Motor neuron (in vitro differentiated cells): ENCODE measurements at regions not wholly inside any gene's neighbourhood (a gene's known extent, or its start where the extent isn't known, plus 50 kb on each side); places are given as distances from the start of the nearest gene placed in this dataset.

Experiments used
- ATAC-seq, 8 experiments: fragments of 200-7000 bp; cut with Tn5 transposase; replicated peaks in 6 of 8; 2 replicates each; pipeline ENCODE4 v1.8.0; 2021; ENCODE audit warnings: mild to moderate bottlenecking in 8 of 8, moderate library complexity in 8 of 8
- H3K27ac ChIP-seq, 2 donors: fragments of 250-450 bp; sonication (Bioruptor Pico); 2 replicates each; pipeline ENCODE4 v1.9.0; 2021; ENCODE audit warnings: antibody characterized with exemption in 2 of 2, mild to moderate bottlenecking in 2 of 2, moderate library complexity in 1 of 2
- H3K4me1 ChIP-seq, 2 donors: fragments of 250-450 bp; sonication (Bioruptor Pico); replicated peaks in 1 of 2; 2 replicates each; pipeline ENCODE4 v1.6.1; 2021; ENCODE audit warnings: antibody characterized with exemption in 2 of 2, mild to moderate bottlenecking in 2 of 2, moderate library complexity in 1 of 2
- H3K4me3 ChIP-seq, 5 donors: fragments of 250-450 bp; sonication (Bioruptor Pico); 2 replicates each; pipeline ENCODE4 v1.9.0; 2021; ENCODE audit warnings: antibody characterized with exemption in 5 of 5, mild to moderate bottlenecking in 5 of 5, moderate library complexity in 4 of 5
- WGBS, 10 experiments: fragments of 450-650 bp; shearing (Covaris generic); methylation state at CpG; one replicate each; pipeline ENCODE4 v1.0.0; 2022; 5-methylcytosine and 5-hydroxymethylcytosine counted together
- in situ Hi-C, 9 experiments: fragments of 400-800 bp; cut with MboI; loops; one replicate each; pipeline ENCODE4 v1.15.0; 2021; ENCODE audit warnings: low sequenced_read_pairs in 9 of 9, low pct_unique_long_range_greater_than_20kb in 2 of 9; ENCODE audit not compliant: unreplicated experiment in 9 of 9

DNA sequence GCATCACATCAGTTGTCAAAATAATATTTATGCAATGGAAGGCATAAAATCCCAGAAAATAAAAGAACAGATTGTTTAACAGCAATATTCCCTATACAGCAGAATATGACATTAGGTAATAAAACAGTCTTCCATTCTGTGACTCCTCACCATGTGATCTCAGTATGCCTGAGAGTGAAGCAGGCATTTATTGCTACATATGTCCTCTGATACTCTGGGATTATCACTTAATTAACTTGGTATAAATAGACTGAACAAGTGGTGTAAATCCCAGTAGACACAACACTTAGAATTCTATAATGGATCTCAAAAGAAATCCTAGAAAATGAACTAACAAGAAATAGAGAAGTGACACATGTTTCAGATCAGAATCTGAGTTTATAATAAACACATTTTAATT, 841.3 kb downstream of the PDHA2 start:
- Histone ChIP-seq H3K27ac (no peak overlapping the region), H3K4me3 (no peak overlapping the region), H3K4me1 (no peaks in the 10 kb centered on the region)
- ATAC-seq, result peak in 3 of 8 experiments; percentile 33 to 59 (median 56)
- in situ Hi-C loops, result no loop called here

GRCh38 chr4:96685691-96686090, 845.8 kb downstream of the PDHA2 start:
- in situ Hi-C loops, result no loop called here
- Histone ChIP-seq H3K4me1 (peaks cover 0 to 2% of the 10 kb centered on the region in 2 donors), H3K27ac (no peak overlapping the region), H3K4me3 (no peak overlapping the region)
- ATAC-seq, result no peak
- WGBS, 10 experiments, result 0 to 100% (median 89%) methylated on average over 1 to 7 of the region's 7 CpGs

GRCh38 chr4:96691521-96691920, 851.6 kb downstream of the PDHA2 start:
- no peak for ATAC-seq
- in situ Hi-C loops, result no loop called here
- Histone ChIP-seq H3K27ac (no peak overlapping the region), H3K4me3 (no peak overlapping the region), H3K4me1 (peaks cover 0 to 2% of the 10 kb centered on the region in 2 donors)
- whole genome bisulfite sequencing, 10 experiments, result 0 to 100% (median 58%) methylated on average over 1 to 3 of the region's 5 CpGs; no CpG with 5 or more reads in 2 of the 10 experiments

DNA sequence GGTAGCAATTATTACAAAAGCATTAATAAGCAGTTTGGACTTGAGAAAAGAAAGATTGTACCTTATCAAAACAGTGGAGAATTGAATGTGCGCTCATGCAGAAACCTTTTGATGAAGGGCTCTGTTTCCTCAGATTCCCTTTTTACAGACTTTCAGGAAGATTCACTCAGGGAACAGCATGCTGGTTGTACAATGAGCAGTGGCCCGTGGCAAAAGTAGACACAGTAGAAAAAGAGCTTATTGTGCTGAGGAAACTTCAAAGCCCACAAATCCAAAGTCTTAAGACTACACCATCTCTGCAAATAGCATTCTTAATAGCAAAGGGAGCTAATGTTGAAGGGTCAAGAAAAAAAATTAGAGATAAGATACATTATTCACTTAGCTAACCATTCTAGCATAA, 858.9 kb downstream of the PDHA2 start:
- in situ Hi-C loops, result no loop called here
- H3K4me1 ChIP-seq, result peaks cover 6 to 18% of the 10 kb centered on the region in 2 donors
- 0 to 100% (median 58%) methylated on average over 1 to 2 of the region's 2 CpGs; no CpG with 5 or more reads in 1 of the 10 experiments for WGBS, 10 experiments
- H3K4me3 ChIP-seq, result no peak overlapping the region
- H3K27ac ChIP-seq, result no peak overlapping the region
- peak in 2 of 8 experiments; percentile 30 to 42 for ATAC-seq

DNA sequence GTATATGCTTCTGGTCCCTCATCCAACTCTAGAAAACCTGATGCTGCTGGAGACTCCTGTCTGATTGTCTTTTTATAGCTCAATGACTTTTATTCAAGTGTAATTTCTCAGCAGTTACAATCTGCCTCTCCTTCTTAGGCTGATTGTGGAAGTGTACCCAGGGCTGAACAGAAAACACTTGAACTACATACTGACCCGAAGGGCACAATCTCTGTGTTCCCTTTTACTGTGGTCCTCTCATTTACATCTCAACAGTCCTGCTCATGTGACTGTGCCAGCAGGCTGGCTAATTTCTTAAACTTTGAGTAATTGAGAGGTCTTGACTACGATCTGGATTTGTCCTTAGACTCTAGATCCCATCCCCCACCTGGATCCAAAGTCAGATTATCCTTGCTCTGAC, 863.4 kb downstream of the PDHA2 start:
- 0 to 28% (median 4%) methylated on average over 1 to 2 of the region's 2 CpGs; no CpG with 5 or more reads in 4 of the 10 experiments for WGBS, 10 experiments
- ATAC-seq, result peak in 5 of 8 experiments; percentile 62 to 91 (median 79)

DNA sequence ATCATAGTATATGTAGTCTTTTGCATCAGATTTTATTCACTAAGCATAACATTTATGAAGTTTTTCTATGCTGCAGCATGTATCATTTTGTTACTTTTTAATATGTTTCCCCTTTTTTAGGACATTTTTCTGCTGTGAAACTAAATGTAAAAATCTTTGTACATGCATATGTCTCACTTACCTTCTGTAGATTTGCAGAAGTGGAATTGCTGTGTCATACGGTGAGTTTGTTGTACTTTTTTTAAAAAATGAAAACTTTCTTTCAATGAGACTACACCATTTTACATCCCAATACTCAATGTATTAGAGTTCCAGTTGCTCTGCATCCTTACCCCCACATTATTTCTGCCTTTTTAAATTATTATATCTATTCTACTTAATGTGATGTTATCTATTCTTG, 868.9 kb downstream of the PDHA2 start:
- Histone ChIP-seq H3K27ac (no peak overlapping the region), H3K4me3 (no peak overlapping the region), H3K4me1 (peaks cover 0 to 3% of the 10 kb centered on the region in 2 donors)
- no peak for ATAC-seq
- WGBS, 10 experiments, result 0 to 100% (median 86%) methylated on average over 1 of the region's 1 CpG; no CpG with 5 or more reads in 1 of the 10 experiments
- in situ Hi-C loops, result no loop called here

More for the DNA sequence above, 863.4 kb downstream of the PDHA2 start:
- no peak overlapping the region for H3K27ac ChIP-seq
- in situ Hi-C loops, result no loop called here
- no peak overlapping the region for H3K4me3 ChIP-seq
- H3K4me1 ChIP-seq, result peaks cover 6 to 21% of the 10 kb centered on the region in 2 donors

DNA sequence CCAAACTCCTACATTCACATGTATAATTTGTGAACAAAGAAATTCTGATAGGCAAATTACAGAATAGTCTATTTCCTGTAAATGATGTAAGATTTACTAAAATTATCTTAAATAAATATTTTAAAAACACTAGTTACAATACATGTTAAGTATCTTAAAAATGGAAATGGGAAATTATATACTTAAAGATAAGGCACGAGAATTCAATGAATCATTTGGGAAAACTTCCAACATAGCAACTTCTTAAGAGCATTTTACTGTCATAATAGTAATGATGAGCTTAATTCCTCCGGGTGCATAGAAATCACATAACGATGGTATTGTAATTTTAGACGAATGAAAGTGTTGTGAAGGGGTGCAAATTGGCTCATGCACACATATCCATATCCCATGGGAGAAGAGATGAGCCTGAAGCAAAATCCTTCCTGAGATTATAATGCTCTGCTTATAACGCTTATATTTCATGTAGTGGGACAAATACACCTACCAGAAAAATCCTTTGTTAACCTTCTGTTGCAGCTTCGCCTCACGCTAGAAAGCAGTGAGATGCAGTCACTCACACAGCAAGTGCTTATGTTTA, 873.5 kb downstream of the PDHA2 start:
- no peak overlapping the region for H3K4me3 ChIP-seq
- WGBS, 10 experiments, result 6 to 96% (median 85%) methylated on average over 3 to 7 of the region's 7 CpGs; no CpG with 5 or more reads in 1 of the 10 experiments
- H3K27ac ChIP-seq, result no peak overlapping the region
- in situ Hi-C loops, result no loop called here
- H3K4me1 ChIP-seq, result no peaks in the 10 kb centered on the region
- ATAC-seq, result no peak

DNA sequence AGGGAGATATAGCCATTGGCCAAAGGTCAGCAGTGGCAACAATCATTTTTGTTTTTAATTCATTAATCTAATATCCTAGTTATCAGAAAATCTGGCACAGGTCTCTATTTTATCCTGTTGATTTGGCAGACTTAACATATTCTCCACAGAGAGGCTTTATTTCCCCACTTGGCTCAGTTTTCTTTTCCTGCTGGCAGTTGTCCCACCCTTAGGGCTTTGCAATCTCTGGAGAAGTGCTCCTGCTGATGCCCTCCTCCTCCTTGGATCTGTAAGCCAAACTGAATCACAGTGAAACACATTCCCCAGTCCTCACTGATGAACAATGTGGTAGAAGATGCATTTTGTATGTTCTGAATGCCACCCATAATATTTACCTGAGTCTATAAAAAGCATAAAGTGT, 889.7 kb downstream of the PDHA2 start:
- Histone ChIP-seq H3K27ac (no peak overlapping the region), H3K4me1 (peaks cover 0 to 11% of the 10 kb centered on the region in 2 donors), H3K4me3 (no peak overlapping the region)
- in situ Hi-C loops, result no loop called here
- ATAC-seq, result no peak

DNA sequence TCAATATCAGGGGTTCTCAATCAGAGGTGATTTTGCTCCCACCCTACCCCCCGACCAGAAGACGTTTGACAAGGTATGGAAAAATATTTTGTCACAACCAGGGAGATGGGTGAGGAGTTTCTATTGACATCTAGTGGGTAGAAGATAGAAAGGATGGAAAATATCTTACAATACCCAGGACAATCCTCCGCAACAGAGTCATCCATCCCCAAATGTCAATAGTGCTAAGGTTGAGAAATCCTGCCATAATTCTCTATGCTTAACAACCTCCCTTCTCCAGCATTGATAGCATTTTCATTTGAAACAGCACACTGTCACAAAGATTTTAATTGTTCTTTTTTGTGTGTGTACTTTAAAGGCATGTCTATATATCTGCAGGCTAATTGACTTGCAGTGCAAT, 890.5 kb downstream of the PDHA2 start:
- Histone ChIP-seq H3K4me1 (peaks cover 0 to 11% of the 10 kb centered on the region in 2 donors), H3K4me3 (no peak overlapping the region), H3K27ac (no peak overlapping the region)
- in situ Hi-C loops, result no loop called here
- 0 to 90% (median 57%) methylated on average over 1 to 3 of the region's 3 CpGs; no CpG with 5 or more reads in 3 of the 10 experiments for WGBS, 10 experiments
- ATAC-seq, result peak in 3 of 8 experiments; percentile 54 to 60 (median 60)

- no peak overlapping the region for H3K27ac ChIP-seq
- no peak overlapping the region for H3K4me3 ChIP-seq
- H3K4me1 ChIP-seq, result no peaks in the 10 kb centered on the region
- ATAC-seq, result peak in 6 of 8 experiments; percentile 22 to 88 (median 71)
- in situ Hi-C loops, result no loop called here
- 0 to 63% (median 24%) methylated on average over 1 to 2 of the region's 2 CpGs for WGBS, 10 experiments
Observed at GRCh38 chr4:96736352-96736889, 896.5 kb downstream of the PDHA2 start.

DNA sequence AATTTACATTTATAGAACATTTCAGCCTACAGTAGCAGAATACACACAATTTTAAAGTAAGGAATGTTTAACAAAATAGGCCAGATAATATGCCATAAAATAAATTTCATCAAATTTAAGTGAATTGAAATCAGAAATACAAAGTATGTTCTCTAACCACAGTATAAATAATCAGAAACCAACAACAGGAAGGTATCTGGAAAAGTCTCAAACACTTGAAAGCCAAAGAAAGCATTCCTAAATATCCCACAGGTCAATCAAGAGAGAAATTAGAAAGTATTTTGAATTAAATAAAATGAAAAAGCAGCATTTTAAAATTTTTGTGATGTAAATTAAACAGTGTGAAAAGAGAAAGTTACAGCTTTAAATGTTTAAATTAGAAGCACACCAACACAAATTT, 899.2 kb downstream of the PDHA2 start:
- H3K4me3 ChIP-seq, result no peak overlapping the region
- no peak overlapping the region for H3K27ac ChIP-seq
- in situ Hi-C loops, result no loop called here
- H3K4me1 ChIP-seq, result no peaks in the 10 kb centered on the region
- ATAC-seq, result no peak

GRCh38 chr4:96742332-96743014, 902.6 kb downstream of the PDHA2 start:
- in situ Hi-C loops, result no loop called here
- no peak overlapping the region for H3K27ac ChIP-seq
- ATAC-seq, result no peak
- 13 to 100% (median 94%) methylated on average over 1 to 17 of the region's 24 CpGs; no CpG with 5 or more reads in 2 of the 10 experiments for WGBS, 10 experiments
- no peaks in the 10 kb centered on the region for H3K4me1 ChIP-seq
- no peak overlapping the region for H3K4me3 ChIP-seq

DNA sequence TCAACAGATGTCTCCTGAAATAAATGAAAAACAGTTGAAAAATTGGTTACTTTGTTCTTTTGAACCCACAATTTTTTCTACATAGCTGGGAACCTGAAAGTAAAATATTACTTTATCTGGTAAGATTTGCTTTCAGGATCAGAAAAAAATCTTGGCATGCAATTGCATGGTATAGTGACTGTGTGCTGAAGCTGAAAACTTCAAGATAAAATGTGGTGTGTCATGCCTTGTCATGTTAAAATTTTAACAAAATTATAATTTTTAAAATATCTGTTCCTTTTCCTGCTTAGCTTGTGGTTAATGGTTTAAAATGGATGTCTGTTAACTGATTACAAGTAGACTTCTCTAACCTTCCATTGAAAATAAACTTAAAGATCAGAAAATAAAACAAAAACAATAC, 904.8 kb downstream of the PDHA2 start:
- in situ Hi-C loops, result no loop called here
- Histone ChIP-seq H3K27ac (no peak overlapping the region), H3K4me3 (no peak overlapping the region), H3K4me1 (no peaks in the 10 kb centered on the region)
- ATAC-seq, result no peak

- in situ Hi-C loops, result no loop called here
- 0 to 100% (median 80%) methylated on average over 1 of the region's 1 CpG; no CpG with 5 or more reads in 3 of the 10 experiments for WGBS, 10 experiments
- Histone ChIP-seq H3K27ac (no peak overlapping the region), H3K4me1 (peaks cover 5 to 11% of the 10 kb centered on the region in 2 donors), H3K4me3 (no peak overlapping the region)
- ATAC-seq, result no peak
Observed at GRCh38 chr4:96753216-96753615, 913.3 kb downstream of the PDHA2 start.
